Adrenal gland (tissue), 5 donors: ENCODE measurements at regions not wholly inside any gene's neighbourhood (a gene's known extent, or its start where the extent isn't known, plus 50 kb on each side); places are given as distances from the start of the nearest gene placed in this dataset.

Experiments
- POLR2A ChIP-seq, 2 donors: fragments of 450-650 bp; IDR thresholded peaks; one replicate each; pipeline ENCODE4 v1.6.1; 2017; ENCODE audit warnings: antibody characterized with exemption in 2 of 2, mild to moderate bottlenecking in 2 of 2, moderate library complexity in 1 of 2
- TF ChIP-seq, protein P1 (sequence below), 6 experiments: fragments of 450-650 bp in 4 of 6; fragments of 200-600 bp in 2 of 6; sonication (generic) in 1 of 6; IDR thresholded peaks; 1 replicate in 5 of 6; 2 replicates in 1 of 6; pipeline versions ENCODE4 v1.5.1 to v1.8.0; 2016 to 2021; ENCODE audit warnings: antibody characterized with exemption in 6 of 6, mild to moderate bottlenecking in 2 of 6, moderate library complexity in 1 of 6
- donor health status: DM: no; HTN: no; CAD: no.

DNA sequence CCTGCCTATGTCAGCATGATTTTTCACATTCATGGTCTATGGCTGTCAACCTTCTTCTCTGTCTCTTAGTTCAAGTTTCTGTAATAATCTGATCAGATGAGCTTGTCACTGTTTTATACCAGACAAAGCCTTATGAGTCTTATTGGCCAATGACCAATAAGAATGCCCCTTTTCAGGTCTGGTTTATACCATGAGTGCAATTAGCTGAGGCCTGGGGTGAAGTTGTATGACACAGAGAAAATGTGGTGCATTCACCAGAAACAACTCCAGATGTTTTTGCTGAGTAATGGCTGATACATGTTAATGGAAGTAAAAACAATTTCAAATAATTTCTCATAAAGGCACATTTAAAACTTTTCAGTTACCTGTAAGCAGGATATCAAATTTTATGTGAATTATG is 218.6 kb upstream of the CDH8 start:
- no peak for TF ChIP-seq POLR2A (IDR thresholded peaks at IDR 0.05)
- TF ChIP-seq, protein P1, sequence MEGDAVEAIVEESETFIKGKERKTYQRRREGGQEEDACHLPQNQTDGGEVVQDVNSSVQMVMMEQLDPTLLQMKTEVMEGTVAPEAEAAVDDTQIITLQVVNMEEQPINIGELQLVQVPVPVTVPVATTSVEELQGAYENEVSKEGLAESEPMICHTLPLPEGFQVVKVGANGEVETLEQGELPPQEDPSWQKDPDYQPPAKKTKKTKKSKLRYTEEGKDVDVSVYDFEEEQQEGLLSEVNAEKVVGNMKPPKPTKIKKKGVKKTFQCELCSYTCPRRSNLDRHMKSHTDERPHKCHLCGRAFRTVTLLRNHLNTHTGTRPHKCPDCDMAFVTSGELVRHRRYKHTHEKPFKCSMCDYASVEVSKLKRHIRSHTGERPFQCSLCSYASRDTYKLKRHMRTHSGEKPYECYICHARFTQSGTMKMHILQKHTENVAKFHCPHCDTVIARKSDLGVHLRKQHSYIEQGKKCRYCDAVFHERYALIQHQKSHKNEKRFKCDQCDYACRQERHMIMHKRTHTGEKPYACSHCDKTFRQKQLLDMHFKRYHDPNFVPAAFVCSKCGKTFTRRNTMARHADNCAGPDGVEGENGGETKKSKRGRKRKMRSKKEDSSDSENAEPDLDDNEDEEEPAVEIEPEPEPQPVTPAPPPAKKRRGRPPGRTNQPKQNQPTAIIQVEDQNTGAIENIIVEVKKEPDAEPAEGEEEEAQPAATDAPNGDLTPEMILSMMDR (IDR thresholded peaks at IDR 0.05) = no peak
